ENCODE measurements at regions not wholly inside any gene's neighbourhood (a gene's known extent, or its start where the extent isn't known, plus 50 kb on each side); places are given as distances from the start of the nearest gene placed in this dataset.
"Not testable (repeated sequence)": the region's sequence is repeated elsewhere in the genome, so short reads cannot be mapped to it uniquely, and the experiment has no call there.

GRCh38 chr1:96528672-96529071, 192.9 kb upstream of the PTBP2 start:
- DNase-seq (ENCODE audit: low read depth in 2 of 2), result not testable (repeated sequence)

GRCh38 chr1:96533820-96534219, 187.8 kb upstream of the PTBP2 start:
- DNase-seq (ENCODE audit: low read depth in 2 of 2), result no peak

- DNase-seq (ENCODE audit: low read depth in 2 of 2), result no peak
These were observed 185.0 kb upstream of the PTBP2 start for GRCh38 chr1:96536581-96536980.

- peak in 1 of 2 donors; percentile 47 for DNase-seq (ENCODE audit: low read depth in 2 of 2)
These were observed 183.4 kb upstream of the PTBP2 start for GRCh38 chr1:96538111-96538641.

GRCh38 chr1:96538883-96539282, 182.7 kb upstream of the PTBP2 start:
- DNase-seq (ENCODE audit: low read depth in 2 of 2), result peak in 1 of 2 donors; percentile 5

- DNase-seq (ENCODE audit: low read depth in 2 of 2), result no peak
These were observed 180.1 kb upstream of the PTBP2 start for GRCh38 chr1:96541491-96541890.

GRCh38 chr1:96544051-96544830, 177.3 kb upstream of the PTBP2 start:
- no peak for DNase-seq (ENCODE audit: low read depth in 2 of 2)

GRCh38 chr1:96544831-96545221, 176.8 kb upstream of the PTBP2 start:
- DNase-seq (ENCODE audit: low read depth in 2 of 2), result no peak

GRCh38 chr1:96545935-96546656, 175.5 kb upstream of the PTBP2 start:
- DNase-seq (ENCODE audit: low read depth in 2 of 2), result no peak

GRCh38 chr1:96550061-96550460, 171.5 kb upstream of the PTBP2 start:
- DNase-seq (ENCODE audit: low read depth in 2 of 2), result no peak

GRCh38 chr1:96552451-96552850, 169.1 kb upstream of the PTBP2 start:
- DNase-seq (ENCODE audit: low read depth in 2 of 2), result no peak

GRCh38 chr1:96553811-96554210, 167.8 kb upstream of the PTBP2 start:
- no peak for DNase-seq (ENCODE audit: low read depth in 2 of 2)

- DNase-seq (ENCODE audit: low read depth in 2 of 2), result no peak
These were observed 167.2 kb upstream of the PTBP2 start for GRCh38 chr1:96554364-96554763.

- DNase-seq (ENCODE audit: low read depth in 2 of 2), result no peak
These were observed 164.2 kb upstream of the PTBP2 start for GRCh38 chr1:96557336-96557735.

- no peak for DNase-seq (ENCODE audit: low read depth in 2 of 2)
These were observed 162.9 kb upstream of the PTBP2 start for GRCh38 chr1:96558635-96559034.

- DNase-seq (ENCODE audit: low read depth in 2 of 2), result no peak
These were observed 162.4 kb upstream of the PTBP2 start for GRCh38 chr1:96559181-96559580.

- DNase-seq (ENCODE audit: low read depth in 2 of 2), result no peak
These were observed 161.6 kb upstream of the PTBP2 start for GRCh38 chr1:96559707-96560596.

- DNase-seq (ENCODE audit: low read depth in 2 of 2), result no peak
These were observed 159.5 kb upstream of the PTBP2 start for GRCh38 chr1:96562094-96562493.

- not testable (repeated sequence) for DNase-seq (ENCODE audit: low read depth in 2 of 2)
These were observed 157.2 kb upstream of the PTBP2 start for GRCh38 chr1:96564401-96564800.

GRCh38 chr1:96565546-96565945, 156.0 kb upstream of the PTBP2 start:
- no peak for DNase-seq (ENCODE audit: low read depth in 2 of 2)

GRCh38 chr1:96568639-96569038, 152.9 kb upstream of the PTBP2 start:
- DNase-seq (ENCODE audit: low read depth in 2 of 2), result no peak

- no peak for DNase-seq (ENCODE audit: low read depth in 2 of 2)
These were observed 152.3 kb upstream of the PTBP2 start for GRCh38 chr1:96569288-96569687.
